Parathyroid adenoma (tissue), 2 donors: ENCODE measurements at regions not wholly inside any gene's neighbourhood (a gene's known extent, or its start where the extent isn't known, plus 50 kb on each side); places are given as distances from the start of the nearest gene placed in this dataset.

Source experiments
- H2AFZ ChIP-seq: fragments of 300-600 bp; sonication (generic); one replicate; pipeline ENCODE4 v1.7.0; 2017; ENCODE audit warnings: antibody characterized with exemption, mild to moderate bottlenecking
- H3K27ac ChIP-seq: fragments of 300-600 bp; sonication (generic); one replicate; pipeline ENCODE4 v1.7.0; 2017
- H3K27me3 ChIP-seq: fragments of 300-600 bp; sonication (generic); one replicate; pipeline ENCODE4 v1.7.0; 2017; ENCODE audit warnings: low read length; ENCODE audit not compliant: control insufficient read depth, insufficient read depth
- H3K36me3 ChIP-seq: fragments of 300-600 bp; sonication (generic); one replicate; pipeline ENCODE4 v1.7.0; 2017; ENCODE audit warnings: low read length; ENCODE audit not compliant: control insufficient read depth, insufficient read depth
- H3K4me1 ChIP-seq: fragments of 300-600 bp; sonication (generic); one replicate; pipeline ENCODE4 v1.7.0; 2017; ENCODE audit warnings: control low read depth
- H3K4me2 ChIP-seq: fragments of 300-600 bp; sonication (generic); one replicate; pipeline ENCODE4 v1.7.0; 2017; ENCODE audit warnings: low read length
- H3K4me3 ChIP-seq: fragments of 300-600 bp; sonication (generic); one replicate; pipeline ENCODE4 v1.7.0; 2017; ENCODE audit warnings: low read depth, low read length
- H3K79me2 ChIP-seq: fragments of 300-600 bp; sonication (generic); one replicate; pipeline ENCODE4 v1.7.0; 2017; ENCODE audit warnings: control low read depth
- H3K9ac ChIP-seq: fragments of 300-600 bp; sonication (generic); one replicate; pipeline ENCODE4 v1.7.0; 2017; ENCODE audit warnings: mild to moderate bottlenecking
- H3K9me3 ChIP-seq: fragments of 300-600 bp; sonication (generic); one replicate; pipeline ENCODE4 v1.7.0; 2017; ENCODE audit warnings: low read length; ENCODE audit not compliant: control insufficient read depth
- CTCF ChIP-seq: fragments of 300-600 bp; sonication (generic); IDR thresholded peaks from one replicate; pipeline ENCODE4 v1.7.0; 2017; ENCODE audit warnings: antibody characterized with exemption, mild to moderate bottlenecking
- donor health status: primary hyperparathyroidism.

DNA sequence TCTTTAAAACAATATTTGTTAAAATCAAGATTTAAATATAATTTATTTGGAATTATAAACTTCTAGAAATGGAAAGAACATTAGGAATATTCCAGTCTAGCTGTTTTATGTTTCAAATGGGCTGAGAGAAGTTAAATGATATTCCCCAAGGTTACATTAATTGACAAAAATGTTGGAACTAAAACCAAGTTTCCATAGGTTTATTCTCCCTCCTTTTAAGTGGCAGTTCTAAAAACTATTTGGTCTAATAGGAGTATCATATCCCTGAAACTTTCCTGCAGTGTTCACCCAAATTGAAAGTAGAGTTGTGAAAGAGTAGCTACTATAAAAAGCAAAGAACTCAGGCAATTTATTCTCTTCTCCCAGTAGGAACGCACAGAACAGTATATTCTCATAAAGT lies 1185.5 kb downstream of the LRFN5 start:
- no peak overlapping the region for H3K27ac ChIP-seq
- no peak overlapping the region for H3K4me2 ChIP-seq
- H3K27me3 ChIP-seq = no peaks in the 10 kb centered on the region
- no peak for TF ChIP-seq CTCF
- no peaks in the 10 kb centered on the region for H3K4me1 ChIP-seq
- H3K79me2 ChIP-seq = no peaks in the 10 kb centered on the region
- H3K9me3 ChIP-seq = no peaks in the 10 kb centered on the region
- no peaks in the 10 kb centered on the region for H3K36me3 ChIP-seq
- H2AFZ ChIP-seq = no peak overlapping the region
- no peak overlapping the region for H3K9ac ChIP-seq
- H3K4me3 ChIP-seq = no peak overlapping the region

DNA sequence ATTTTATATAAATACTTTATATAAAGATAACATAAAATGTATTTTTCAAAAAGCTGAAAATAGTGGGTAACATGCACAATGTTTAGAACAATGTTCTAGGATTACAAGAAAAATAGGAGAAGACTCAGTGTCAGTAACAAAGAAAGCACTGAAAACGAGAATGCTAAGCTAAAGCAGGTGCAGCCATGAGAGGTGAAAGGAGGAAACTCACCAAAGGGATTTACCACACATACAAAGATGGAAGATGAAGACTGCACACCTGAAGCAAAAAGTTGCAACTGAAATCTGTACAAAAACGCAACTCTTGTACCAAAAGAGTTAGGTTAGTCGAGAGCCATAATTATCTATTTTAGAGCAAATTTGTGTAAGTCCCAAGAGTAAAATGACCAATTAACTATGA lies 1176.1 kb downstream of the LRFN5 start:
- TF ChIP-seq CTCF = no peak
- H3K9me3 ChIP-seq = no peaks in the 10 kb centered on the region
- no peaks in the 10 kb centered on the region for H3K36me3 ChIP-seq
- H3K27me3 ChIP-seq = no peaks in the 10 kb centered on the region
- no peaks in the 10 kb centered on the region for H3K4me1 ChIP-seq
- H3K27ac ChIP-seq = no peak overlapping the region
- no peak overlapping the region for H3K4me3 ChIP-seq
- no peak overlapping the region for H3K4me2 ChIP-seq
- H3K79me2 ChIP-seq = no peaks in the 10 kb centered on the region
- H3K9ac ChIP-seq = no peak overlapping the region
- no peak overlapping the region for H2AFZ ChIP-seq

DNA sequence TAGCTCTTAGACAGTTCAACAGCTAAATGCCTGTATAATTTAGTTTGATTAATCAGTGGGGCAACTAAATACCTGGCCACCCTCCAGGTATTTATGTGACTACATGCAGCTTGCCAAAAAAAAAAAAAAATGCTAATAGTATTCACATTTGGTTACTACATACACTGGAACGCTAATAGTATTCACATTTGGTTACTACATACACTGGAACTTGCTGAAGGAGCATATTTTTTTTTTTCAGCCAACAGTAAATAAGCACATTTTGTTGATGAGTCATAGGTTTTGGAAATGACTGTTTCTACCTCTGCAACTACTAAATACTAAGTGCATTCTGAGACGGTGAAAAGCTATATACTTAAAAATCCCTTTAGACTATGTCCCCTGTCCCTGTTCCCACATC lies 1172.3 kb downstream of the LRFN5 start:
- TF ChIP-seq CTCF = no peak
- Histone ChIP-seq H3K79me2 (no peaks in the 10 kb centered on the region), H3K4me1 (no peaks in the 10 kb centered on the region), H3K36me3 (no peaks in the 10 kb centered on the region), H3K27me3 (no peaks in the 10 kb centered on the region), H3K4me3 (no peak overlapping the region), H2AFZ (no peak overlapping the region), H3K9me3 (no peaks in the 10 kb centered on the region), H3K27ac (no peak overlapping the region), H3K9ac (no peak overlapping the region), H3K4me2 (no peak overlapping the region)

- no peak for TF ChIP-seq CTCF
- no peaks in the 10 kb centered on the region for H3K79me2 ChIP-seq
- no peaks in the 10 kb centered on the region for H3K36me3 ChIP-seq
- H3K4me3 ChIP-seq = no peak overlapping the region
- H3K27ac ChIP-seq = no peak overlapping the region
- no peak overlapping the region for H2AFZ ChIP-seq
- no peaks in the 10 kb centered on the region for H3K9me3 ChIP-seq
- no peaks in the 10 kb centered on the region for H3K4me1 ChIP-seq
- H3K4me2 ChIP-seq = no peak overlapping the region
- H3K27me3 ChIP-seq = no peaks in the 10 kb centered on the region
- no peak overlapping the region for H3K9ac ChIP-seq
Measured at GRCh38 chr14:42750771-42751170, 1144.1 kb downstream of the LRFN5 start.

DNA sequence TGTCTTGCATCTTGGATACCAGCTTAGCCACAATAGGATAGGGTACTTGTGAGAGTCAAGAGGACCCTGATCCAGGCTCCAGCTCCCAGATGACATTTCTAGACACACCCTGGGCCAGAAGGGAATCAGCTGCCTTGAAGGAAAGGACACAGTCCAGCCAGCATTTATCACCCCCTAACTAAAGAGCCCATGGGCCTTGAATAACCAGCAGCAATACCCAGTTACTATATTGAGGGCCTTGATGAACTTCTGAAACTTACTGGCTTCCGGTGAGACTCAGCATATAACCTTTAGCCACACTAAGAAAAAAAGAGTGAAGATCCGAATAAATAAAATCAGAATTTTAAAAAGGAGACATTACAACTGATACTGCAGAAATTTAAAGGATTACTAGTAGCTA lies 1135.4 kb downstream of the LRFN5 start:
- no peaks in the 10 kb centered on the region for H3K36me3 ChIP-seq
- no peak overlapping the region for H3K4me2 ChIP-seq
- no peaks in the 10 kb centered on the region for H3K9me3 ChIP-seq
- H3K27me3 ChIP-seq = no peaks in the 10 kb centered on the region
- H3K79me2 ChIP-seq = no peaks in the 10 kb centered on the region
- H3K4me3 ChIP-seq = no peak overlapping the region
- no peak overlapping the region for H3K9ac ChIP-seq
- H3K27ac ChIP-seq = no peak overlapping the region
- H2AFZ ChIP-seq = no peak overlapping the region
- TF ChIP-seq CTCF = no peak
- no peaks in the 10 kb centered on the region for H3K4me1 ChIP-seq
